ENCODE measurements at regions not wholly inside any gene's neighbourhood (a gene's known extent, or its start where the extent isn't known, plus 50 kb on each side); places are given as distances from the start of the nearest gene placed in this dataset.

DNA sequence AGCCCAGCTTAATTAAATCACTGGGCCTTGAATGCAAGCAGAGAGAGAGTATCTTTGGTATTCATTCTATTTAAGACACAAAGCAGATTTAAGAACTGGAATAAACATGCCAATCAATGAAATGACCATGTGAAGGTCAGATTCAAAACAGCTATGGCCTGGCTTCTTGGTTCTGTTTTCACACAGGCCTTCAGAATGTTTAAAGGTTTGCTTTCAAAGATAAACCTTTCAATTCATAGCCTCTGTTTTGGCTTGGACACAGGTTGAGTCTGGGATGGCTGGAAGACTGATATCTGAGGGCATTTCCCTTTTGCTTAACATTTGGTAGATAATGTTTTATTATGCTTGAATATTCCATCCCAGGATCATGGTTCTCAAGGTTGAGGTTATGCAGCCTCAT is 244.4 kb upstream of the KBTBD8 start:
- H3K27ac ChIP-seq (ENCODE audit: low read depth, low read length): no peak overlapping the region
- H3K27me3 ChIP-seq (replicated peaks in 1 of 4; ENCODE audit: control insufficient read depth in 3 of 4, extremely low read depth in 1 of 4, insufficient read depth in 3 of 4, low read length in 3 of 4): no peaks in the 10 kb centered on the region
- no peak overlapping the region for H2AFZ ChIP-seq (ENCODE audit: low read length)
- H4K20me1 ChIP-seq (replicated peaks in 1 of 2; ENCODE audit: control insufficient read depth in 1 of 2, insufficient read depth in 2 of 2, low read length in 2 of 2): no peaks in the 10 kb centered on the region
- no peaks in the 10 kb centered on the region for H3K79me1 ChIP-seq (ENCODE audit: low read depth, low read length)
- no peak overlapping the region for H4K8ac ChIP-seq (ENCODE audit: extremely low read depth, insufficient read depth, low read length)
- TF ChIP-seq CBX5 (IDR thresholded peaks at IDR 0.05; ENCODE audit: low read depth, low read length) (no peak), POLR2AphosphoS5 (IDR thresholded peaks at IDR 0.05; ENCODE audit: low read depth, low read length) (no peak), POLR2A (IDR thresholded peaks at IDR 0.05; ENCODE audit: control extremely low read depth in 1 of 2, low read depth in 2 of 2, low read length in 2 of 2) (no peak)
- no peak overlapping the region for H3K56ac ChIP-seq (replicated peaks; ENCODE audit: insufficient read length, low read depth, low read length)
- no peak overlapping the region for H4K5ac ChIP-seq (ENCODE audit: insufficient read length, low read depth, low read length)
- no peaks in the 10 kb centered on the region; the same call in 1 of the 2 replicates for H3K23me2 ChIP-seq (ENCODE audit: low read depth, low read length)
- H3K4me3 ChIP-seq (ENCODE audit: extremely low read depth in 1 of 4, insufficient read depth in 2 of 4, low read depth in 3 of 4, low read length in 4 of 4): no peak overlapping the region
- ChIA-PET CTCF (ENCODE audit: partially characterized antibody) (interaction anchor here (1.1 to 2.2 kb wide), 4 partner anchors 12 to 69 kb away, joined by 3 to 9 read pairs (median 4); no protein-coding TSS in a partner anchor), POLR2A (ENCODE audit: partially characterized antibody) (no interaction called here)
- H3K23ac ChIP-seq (ENCODE audit: insufficient read length): no peak overlapping the region
- H3K4me1 ChIP-seq (replicated peaks in 1 of 4; ENCODE audit: control insufficient read depth in 3 of 4, insufficient read depth in 4 of 4, low read length in 3 of 4): no peaks in the 10 kb centered on the region
- H2BK15ac ChIP-seq (ENCODE audit: low read length): no peak overlapping the region
- H3K9me3 ChIP-seq (ENCODE audit: insufficient read depth in 2 of 2, low read depth in 1 of 2, low read length in 1 of 2): no peaks in the 10 kb centered on the region
- no peak overlapping the region for H2BK20ac ChIP-seq (ENCODE audit: low read length)
- H4K91ac ChIP-seq (replicated peaks; ENCODE audit: insufficient read length, low read length): no peak overlapping the region
- H3K18ac ChIP-seq (ENCODE audit: extremely low read depth, low read length): no peak overlapping the region
- H2BK12ac ChIP-seq (ENCODE audit: low read depth, low read length): no peak overlapping the region
- no peaks in the 10 kb centered on the region for H3K79me2 ChIP-seq (ENCODE audit: control insufficient read depth in 1 of 2, insufficient read depth in 2 of 2, low read length in 2 of 2)
- H2BK120ac ChIP-seq (replicated peaks; ENCODE audit: low read depth, low read length): no peak overlapping the region
- no peaks in the 10 kb centered on the region for H3K36me3 ChIP-seq (ENCODE audit: control insufficient read depth in 2 of 4, insufficient read depth in 4 of 4, low read length in 3 of 4)
- H3K4ac ChIP-seq (replicated peaks; ENCODE audit: insufficient read length, low read depth, low read length): no peak overlapping the region
- DNase-seq (ENCODE audit: low read depth in 1 of 2, low spot score in 2 of 2) (no peak), FAIRE-seq (no peak)
- no peak overlapping the region for H2BK5ac ChIP-seq (ENCODE audit: low read depth, low read length)
- H3K4me2 ChIP-seq (ENCODE audit: insufficient read depth in 1 of 2, low read depth in 2 of 2, low read length in 2 of 2): no peak overlapping the region
- H2AK5ac ChIP-seq (ENCODE audit: low read depth, low read length): no peak overlapping the region
- H3K9ac ChIP-seq (replicated peaks in 1 of 4; ENCODE audit: extremely low read depth in 1 of 4, low read depth in 3 of 4, low read length in 3 of 4): no peak overlapping the region
- H3K14ac ChIP-seq (ENCODE audit: insufficient read length): no peak overlapping the region

All from H1 (cell line).